HG02678 (cell line): ENCODE measurements at regions not wholly inside any gene's neighbourhood (a gene's known extent, or its start where the extent isn't known, plus 50 kb on each side); places are given as distances from the start of the nearest gene placed in this dataset.
"Not testable (repeated sequence)": the region's sequence is repeated elsewhere in the genome, so short reads cannot be mapped to it uniquely, and the experiment has no call there.

Experiments used
- ATAC-seq: cut with Tn5 transposase; IDR thresholded peaks from one replicate; pipeline ENCODE4 v1.9.1; 2021; ENCODE audit warnings: mild to moderate bottlenecking, moderate library complexity; ENCODE audit not compliant: unreplicated experiment

GRCh38 chr14:65834051-65834450 lies 421.5 kb downstream of the FUT8 start:
- no peak for ATAC-seq

- ATAC-seq: no peak
Measured at GRCh38 chr14:65834812-65835211, 422.3 kb downstream of the FUT8 start.

- ATAC-seq: no peak
Measured at GRCh38 chr14:65835501-65835900, 423.0 kb downstream of the FUT8 start.

GRCh38 chr14:65838565-65838964 lies 426.0 kb downstream of the FUT8 start:
- ATAC-seq: no peak

- no peak for ATAC-seq
Measured at GRCh38 chr14:65840118-65840751, 427.7 kb downstream of the FUT8 start.

GRCh38 chr14:65840786-65841185 lies 428.3 kb downstream of the FUT8 start:
- ATAC-seq: no peak

- ATAC-seq: no peak
Measured at GRCh38 chr14:65846196-65846868, 433.8 kb downstream of the FUT8 start.

- peak; percentile 85 for ATAC-seq
Measured at GRCh38 chr14:65847075-65847847, 434.7 kb downstream of the FUT8 start.

GRCh38 chr14:65847931-65848330 lies 435.4 kb downstream of the FUT8 start:
- ATAC-seq: not testable (repeated sequence)

GRCh38 chr14:65849091-65849490 lies 436.6 kb downstream of the FUT8 start:
- no peak for ATAC-seq

GRCh38 chr14:65849558-65849957 lies 437.0 kb downstream of the FUT8 start:
- ATAC-seq: no peak

GRCh38 chr14:65850429-65851135 lies 438.1 kb downstream of the FUT8 start:
- ATAC-seq: no peak

- no peak for ATAC-seq
Measured at GRCh38 chr14:65852689-65853088, 440.2 kb downstream of the FUT8 start.

GRCh38 chr14:65853407-65853955 lies 441.0 kb downstream of the FUT8 start:
- no peak for ATAC-seq

GRCh38 chr14:65854215-65854614 lies 441.7 kb downstream of the FUT8 start:
- ATAC-seq: no peak

GRCh38 chr14:65860956-65861611 lies 448.6 kb downstream of the FUT8 start:
- no peak for ATAC-seq

GRCh38 chr14:65864549-65864948 lies 452.0 kb downstream of the FUT8 start:
- ATAC-seq: no peak

GRCh38 chr14:65864984-65865383 lies 452.5 kb downstream of the FUT8 start:
- no peak for ATAC-seq

- ATAC-seq: no peak
Measured at GRCh38 chr14:65866448-65866847, 453.9 kb downstream of the FUT8 start.

GRCh38 chr14:65866886-65867285 lies 454.4 kb downstream of the FUT8 start:
- no peak for ATAC-seq

GRCh38 chr14:65867333-65867732 lies 454.8 kb downstream of the FUT8 start:
- ATAC-seq: no peak
